IMR-90 (cell line): ENCODE measurements at regions not wholly inside any gene's neighbourhood (a gene's known extent, or its start where the extent isn't known, plus 50 kb on each side); places are given as distances from the start of the nearest gene placed in this dataset.

Source experiments
- ATAC-seq: fragments of 200-7000 bp; cut with Tn5 transposase; 2 replicates; pipeline ENCODE4 v1.9.1; 2020; ENCODE audit warnings: low read depth, mild to moderate bottlenecking, moderate library complexity
- BruUV-seq: library from RNA; stranded (reverse); fragments of 400-500 nt; replicated peaks from 2 replicates; lab custom pipeline; 2021; lab: Mats Ljungman, UMichigan
- CTCF ChIA-PET: fragments of 300-600 bp; formaldehyde crosslinking; extraction: SDS; loops from one replicate; lab custom pipeline; 2021; ENCODE audit warnings: antibody characterized with exemption; lab: Yijun Ruan, JAX
- POLR2A ChIA-PET: fragments of 300-600 bp; sonication (Branson Sonifier 250); formaldehyde crosslinking; loops from one replicate; lab custom pipeline; 2022; ENCODE audit warnings: antibody characterized with exemption; ENCODE audit not compliant: unreplicated experiment; lab: Charles Lee
- DNase-seq: peaks from one replicate; pipeline ENCODE4 v3.0.0; 2013
- H2AFZ ChIP-seq: replicated peaks from 2 replicates; pipeline ENCODE3; 2013; ENCODE audit warnings: low read length, mild to moderate bottlenecking; ENCODE audit not compliant: poor library complexity
- H2AK5ac ChIP-seq: 2 replicates; pipeline ENCODE4 v1.6.1; 2013; ENCODE audit warnings: low read depth, low read length, inconsistent platforms
- H2AK9ac ChIP-seq: replicated peaks from 2 replicates; pipeline ENCODE3; 2013; ENCODE audit warnings: mild to moderate bottlenecking, low read depth, low read length, moderate library complexity; ENCODE audit not compliant: poor library complexity
- H2BK120ac ChIP-seq: 2 replicates; pipeline ENCODE4 v1.6.1; 2013; ENCODE audit warnings: low read depth, low read length, inconsistent platforms
- H2BK15ac ChIP-seq: 3 replicates; pipeline ENCODE4 v1.6.1; 2013; ENCODE audit warnings: low read depth, low read length, inconsistent platforms
- H2BK20ac ChIP-seq: 2 replicates; pipeline ENCODE4 v1.6.1; 2013; ENCODE audit warnings: low read depth, mild to moderate bottlenecking, inconsistent platforms, low read length, moderate library complexity
- H2BK5ac ChIP-seq: 2 replicates; pipeline ENCODE4 v1.6.1; 2013; ENCODE audit warnings: mild to moderate bottlenecking, low read depth, low read length, inconsistent platforms; ENCODE audit not compliant: poor library complexity, severe bottlenecking
- H3K14ac ChIP-seq: replicated peaks from 2 replicates; pipeline ENCODE4 v1.6.1; 2013; ENCODE audit warnings: low read depth, low read length, inconsistent platforms
- H3K18ac ChIP-seq: 2 replicates; pipeline ENCODE4 v1.6.1; 2013; ENCODE audit warnings: low read depth, low read length, control low read depth
- H3K23ac ChIP-seq: 2 replicates; pipeline ENCODE4 v1.6.1; 2013; ENCODE audit warnings: low read depth, low read length, inconsistent platforms
- H3K27ac ChIP-seq: 2 replicates; pipeline ENCODE4 v1.5.1; 2013; ENCODE audit warnings: mild to moderate bottlenecking, control low read depth, low read length; ENCODE audit not compliant: insufficient read depth
- H3K27me3 ChIP-seq: 2 replicates; pipeline ENCODE4 v1.6.1; 2013; ENCODE audit warnings: low read length; ENCODE audit not compliant: control insufficient read depth, insufficient read depth
- H3K36me3 ChIP-seq: 2 replicates; pipeline ENCODE4 v1.6.1; 2013; ENCODE audit warnings: low read length, mixed read lengths; ENCODE audit not compliant: control insufficient read depth, insufficient read depth
- H3K4ac ChIP-seq: 2 replicates; pipeline ENCODE4 v1.6.1; 2013; ENCODE audit warnings: low read depth, low read length, inconsistent platforms
- H3K4me1 ChIP-seq: 2 replicates; pipeline ENCODE4 v1.6.1; 2013; ENCODE audit warnings: low read length, mixed read lengths; ENCODE audit not compliant: control insufficient read depth, insufficient read depth
- H3K4me2 ChIP-seq: 2 replicates; pipeline ENCODE4 v1.6.1; 2013; ENCODE audit warnings: low read depth, mild to moderate bottlenecking, control low read depth, low read length, moderate library complexity
- H3K4me3 ChIP-seq: 2 replicates; pipeline ENCODE4 v1.5.1; 2013; ENCODE audit warnings: low read depth, mild to moderate bottlenecking, control low read depth, low read length, moderate library complexity; ENCODE audit not compliant: insufficient read depth
- H3K56ac ChIP-seq: 2 replicates; pipeline ENCODE4 v1.6.1; 2013; ENCODE audit warnings: low read length, inconsistent platforms; ENCODE audit not compliant: insufficient read depth; ENCODE audit errors: extremely low read depth
- H3K79me1 ChIP-seq, 2 experiments: 2 replicates each; pipeline ENCODE4 v1.6.1; 2013; ENCODE audit warnings: low read length in 2 of 2, inconsistent platforms in 1 of 2, low read depth in 1 of 2
- H3K9ac ChIP-seq: 2 replicates; pipeline ENCODE4 v1.6.1; 2013; ENCODE audit warnings: low read depth, low read length, control low read depth
- H3K9me1 ChIP-seq: 2 replicates; pipeline ENCODE4 v1.6.1; 2013; ENCODE audit warnings: low read length, inconsistent platforms; ENCODE audit not compliant: insufficient read depth
- H3K9me3 ChIP-seq: 2 replicates; pipeline ENCODE4 v1.6.1; 2013; ENCODE audit warnings: low read length; ENCODE audit not compliant: control insufficient read depth, insufficient read depth
- H4K20me1 ChIP-seq: 2 replicates; pipeline ENCODE4 v1.6.1; 2013; ENCODE audit warnings: low read length, inconsistent platforms; ENCODE audit not compliant: insufficient read depth
- H4K5ac ChIP-seq: 2 replicates; pipeline ENCODE4 v1.6.1; 2013; ENCODE audit warnings: mild to moderate bottlenecking, low read depth, low read length, control low read depth
- H4K8ac ChIP-seq, 2 experiments: 2 replicates each; pipeline ENCODE4 v1.6.1; 2013; ENCODE audit warnings: low read depth in 2 of 2, low read length in 2 of 2, control low read depth in 1 of 2, inconsistent platforms in 1 of 2
- H4K91ac ChIP-seq: 2 replicates; pipeline ENCODE4 v1.6.1; 2013; ENCODE audit warnings: low read depth, low read length, inconsistent platforms; ENCODE audit not compliant: insufficient read depth
- CEBPB ChIP-seq: IDR thresholded peaks from 2 replicates; pipeline ENCODE4 v1.6.1; 2012; ENCODE audit warnings: low read depth, low read length, improper control_type of control experiment
- ELK1 ChIP-seq: fragments of 150-350 bp; IDR thresholded peaks from 2 replicates; pipeline ENCODE4 v1.6.1; 2016; ENCODE audit warnings: low read depth, mild to moderate bottlenecking, low read length, moderate library complexity, borderline replicate concordance
- FOS ChIP-seq: fragments of 150-350 bp; IDR thresholded peaks from 2 replicates; pipeline ENCODE4 v1.6.1; 2016; ENCODE audit warnings: low read depth, low read length
- NFE2L2 ChIP-seq: fragments of 150-350 bp; IDR thresholded peaks from 2 replicates; pipeline ENCODE4 v1.6.1; 2016; ENCODE audit warnings: low read depth, mild to moderate bottlenecking, low read length
- POLR2A ChIP-seq: IDR thresholded peaks from 2 replicates; pipeline ENCODE4 v1.6.1; 2012; ENCODE audit warnings: mild to moderate bottlenecking, low read depth, low read length
- RAD21 ChIP-seq: IDR thresholded peaks from 2 replicates; pipeline ENCODE4 v1.6.1; 2012; ENCODE audit warnings: low read length, improper control_type of control experiment
- RCOR1 ChIP-seq: IDR thresholded peaks from 2 replicates; pipeline ENCODE4 v1.6.1; 2012; ENCODE audit warnings: mild to moderate bottlenecking, low read length, improper control_type of control experiment; ENCODE audit not compliant: insufficient replicate concordance
- RFX5 ChIP-seq: IDR thresholded peaks from 2 replicates; pipeline ENCODE4 v1.8.0; 2012; ENCODE audit warnings: low read depth, mild to moderate bottlenecking, low read length, moderate library complexity
- WGBS, 2 experiments: methylation state at CpG; one replicate each; pipeline versions ENCODE4 v1.1.5 to v1.1.7; 2013; ENCODE audit warnings: missing lambda C conversion rate in 2 of 2; ENCODE audit not compliant: insufficient read length in 1 of 2; ENCODE audit errors: extremely low coverage in 2 of 2; 5-methylcytosine and 5-hydroxymethylcytosine counted together
- dilution Hi-C: fragments of 300-500 bp; cut with HindIII; formaldehyde crosslinking; loops from one replicate; pipeline ENCODE4 v1.14.3; 2018; ENCODE audit warnings: low sequenced_read_pairs; ENCODE audit not compliant: unreplicated experiment
- in situ Hi-C: fragments of 300-500 bp; cut with MboI; formaldehyde crosslinking; loops from 3 replicates; pipeline ENCODE4 v1.14.3; 2019; ENCODE audit warnings: low sequenced_read_pairs, inconsistent platforms, mixed read lengths
- intact Hi-C: fragments of 100-400 bp; cut with micrococcal nuclease; formaldehyde crosslinking; loops from 2 replicates; pipeline ENCODE4 v1.10.0; 2022

GRCh38 chr2:225824748-225825449 is 425.4 kb downstream of the NYAP2 start:
- H3K14ac ChIP-seq, result no peak overlapping the region
- no peaks in the 10 kb centered on the region for H3K79me1 ChIP-seq
- no peak overlapping the region for H3K27ac ChIP-seq
- TF ChIP-seq FOS, result no peak
- no peak for TF ChIP-seq RCOR1
- no peak for TF ChIP-seq ELK1
- TF ChIP-seq POLR2A, result no peak
- no peak for TF ChIP-seq NFE2L2
- TF ChIP-seq CEBPB, result no peak
- TF ChIP-seq RAD21, result no peak
- no peak for TF ChIP-seq RFX5
- POLR2A ChIA-PET, result no interaction called here
- H2AK9ac ChIP-seq, result no peak overlapping the region
- WGBS, 2 experiments, result 100% methylated on average over 6 of the region's 11 CpGs; no CpG with 5 or more reads in 1 of the 2 experiments
- no peak overlapping the region for H3K23ac ChIP-seq
- ATAC-seq (no peak), DNase-seq (no peak)
- no peak overlapping the region for H3K9ac ChIP-seq
- H3K4me3 ChIP-seq, result no peak overlapping the region
- H2AFZ ChIP-seq, result no peak overlapping the region
- intact Hi-C loops (no loop called here), dilution Hi-C loops (no loop called here), in situ Hi-C loops (no loop called here)
- no peaks in the 10 kb centered on the region for H3K4me1 ChIP-seq
- no peak overlapping the region for H4K5ac ChIP-seq
- CTCF ChIA-PET, result no interaction called here
- H4K20me1 ChIP-seq, result no peaks in the 10 kb centered on the region
- no peak overlapping the region for H2BK20ac ChIP-seq
- H4K8ac ChIP-seq, result no peak overlapping the region
- no peaks in the 10 kb centered on the region for H3K9me3 ChIP-seq
- H2BK15ac ChIP-seq, result no peak overlapping the region
- H3K56ac ChIP-seq, result no peak overlapping the region
- H2AK5ac ChIP-seq, result no peak overlapping the region
- no peaks in the 10 kb centered on the region for H3K36me3 ChIP-seq
- no peak overlapping the region for H3K4ac ChIP-seq
- H3K18ac ChIP-seq, result no peak overlapping the region
- H4K91ac ChIP-seq, result no peak overlapping the region
- no peak overlapping the region for H2BK5ac ChIP-seq
- no peak overlapping the region for H2BK120ac ChIP-seq
- no peaks in the 10 kb centered on the region for H3K9me1 ChIP-seq
- H3K27me3 ChIP-seq, result no peaks in the 10 kb centered on the region
- BruUV-seq, result no TSS peak
- no peak overlapping the region for H3K4me2 ChIP-seq
